Sigmoid colon (tissue), 4 donors: ENCODE measurements at regions not wholly inside any gene's neighbourhood (a gene's known extent, or its start where the extent isn't known, plus 50 kb on each side); places are given as distances from the start of the nearest gene placed in this dataset.

Experiments
- EP300 ChIP-seq, 4 donors: sonication (generic); formaldehyde crosslinking; IDR thresholded peaks; one replicate each; pipeline ENCODE4 v1.6.1; 2017; ENCODE audit warnings: antibody characterized with exemption in 4 of 4
- POLR2A ChIP-seq, 2 donors: fragments of 450-650 bp; IDR thresholded peaks; one replicate each; pipeline ENCODE4 v1.6.1; 2016; ENCODE audit warnings: antibody characterized with exemption in 2 of 2, mild to moderate bottlenecking in 2 of 2, moderate library complexity in 2 of 2
- POLR2AphosphoS5 ChIP-seq, 4 donors: sonication (generic); formaldehyde crosslinking; IDR thresholded peaks; one replicate each; pipeline ENCODE4 v1.6.1; 2017; ENCODE audit warnings: antibody characterized with exemption in 4 of 4
- TF ChIP-seq, protein P1 (sequence below), 4 experiments: fragments of 450-650 bp in 3 of 4; fragments of 200-600 bp in 1 of 4; IDR thresholded peaks; one replicate each; pipeline ENCODE4 v1.5.1; 2016 to 2019; ENCODE audit warnings: antibody characterized with exemption in 4 of 4, mild to moderate bottlenecking in 3 of 4, moderate library complexity in 2 of 4

DNA sequence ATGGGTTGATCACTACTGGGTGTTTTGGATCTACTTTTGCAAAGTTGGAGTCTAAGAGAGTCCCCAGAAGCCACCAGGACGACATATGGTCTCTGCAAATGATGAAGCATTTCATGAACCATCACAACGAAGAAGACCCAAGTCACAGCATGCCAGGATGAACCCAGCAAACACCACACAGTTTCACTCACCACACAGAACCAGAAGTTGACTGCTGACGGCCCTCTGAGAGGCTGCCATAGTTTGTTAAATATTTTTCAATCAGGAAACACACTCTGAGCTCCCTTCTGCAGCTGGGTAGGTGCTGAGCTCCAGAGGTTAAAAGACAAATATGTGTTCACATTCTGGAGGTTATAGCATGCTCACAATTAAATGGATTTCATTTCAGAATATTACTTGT is 271.4 kb downstream of the DCDC2C start:
- TF ChIP-seq, protein P1, sequence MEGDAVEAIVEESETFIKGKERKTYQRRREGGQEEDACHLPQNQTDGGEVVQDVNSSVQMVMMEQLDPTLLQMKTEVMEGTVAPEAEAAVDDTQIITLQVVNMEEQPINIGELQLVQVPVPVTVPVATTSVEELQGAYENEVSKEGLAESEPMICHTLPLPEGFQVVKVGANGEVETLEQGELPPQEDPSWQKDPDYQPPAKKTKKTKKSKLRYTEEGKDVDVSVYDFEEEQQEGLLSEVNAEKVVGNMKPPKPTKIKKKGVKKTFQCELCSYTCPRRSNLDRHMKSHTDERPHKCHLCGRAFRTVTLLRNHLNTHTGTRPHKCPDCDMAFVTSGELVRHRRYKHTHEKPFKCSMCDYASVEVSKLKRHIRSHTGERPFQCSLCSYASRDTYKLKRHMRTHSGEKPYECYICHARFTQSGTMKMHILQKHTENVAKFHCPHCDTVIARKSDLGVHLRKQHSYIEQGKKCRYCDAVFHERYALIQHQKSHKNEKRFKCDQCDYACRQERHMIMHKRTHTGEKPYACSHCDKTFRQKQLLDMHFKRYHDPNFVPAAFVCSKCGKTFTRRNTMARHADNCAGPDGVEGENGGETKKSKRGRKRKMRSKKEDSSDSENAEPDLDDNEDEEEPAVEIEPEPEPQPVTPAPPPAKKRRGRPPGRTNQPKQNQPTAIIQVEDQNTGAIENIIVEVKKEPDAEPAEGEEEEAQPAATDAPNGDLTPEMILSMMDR (IDR thresholded peaks at IDR 0.05): no peak
- TF ChIP-seq POLR2A (IDR thresholded peaks at IDR 0.05): no peak
- no peak for TF ChIP-seq POLR2AphosphoS5 (IDR thresholded peaks at IDR 0.05)
- no peak for TF ChIP-seq EP300 (IDR thresholded peaks at IDR 0.05)
